GM23338 (cell line): ENCODE measurements at regions not wholly inside any gene's neighbourhood (a gene's known extent, or its start where the extent isn't known, plus 50 kb on each side); places are given as distances from the start of the nearest gene placed in this dataset.

Experiments
- CREB1 ChIP-seq: fragments of 250-450 bp; sonication (Bioruptor Pico); IDR thresholded peaks from 2 replicates; pipeline ENCODE4 v1.5.0; 2020; ENCODE audit warnings: low read depth, mild to moderate bottlenecking, moderate library complexity
- CTCF ChIP-seq, 2 experiments: fragments of 200-600 bp in 1 of 2; sonication (generic) in 1 of 2; conservative IDR thresholded peaks; 2 replicates each; pipeline versions ENCODE4 v1.5.1 to v1.6.1; 2016 to 2017; ENCODE audit warnings: antibody characterized with exemption in 2 of 2, low read depth in 2 of 2, mild to moderate bottlenecking in 2 of 2, moderate library complexity in 1 of 2
- EZH2 ChIP-seq: fragments of 200-600 bp; sonication (generic); IDR thresholded peaks from one replicate; pipeline ENCODE4 v1.8.0; 2017; ENCODE audit warnings: antibody characterized with exemption, mild to moderate bottlenecking, low read depth; ENCODE audit not compliant: unreplicated experiment
- EZH2phosphoT487 ChIP-seq: fragments of 200-600 bp; sonication (generic); IDR thresholded peaks from one replicate; pipeline ENCODE4 v1.8.1; 2018; ENCODE audit warnings: antibody characterized with exemption; ENCODE audit not compliant: unreplicated experiment
- JUNB ChIP-seq: IDR thresholded peaks from one replicate; pipeline ENCODE4 v1.6.1; 2016; ENCODE audit warnings: antibody characterized with exemption; ENCODE audit not compliant: unreplicated experiment
- NANOG ChIP-seq: IDR thresholded peaks from 2 replicates; pipeline ENCODE4 v1.6.1; 2016; ENCODE audit warnings: antibody characterized with exemption, borderline replicate concordance
- POLR2AphosphoS5 ChIP-seq: IDR thresholded peaks from 2 replicates; pipeline ENCODE4 v1.6.1; 2016; ENCODE audit warnings: antibody characterized with exemption, low read depth
- STAT1 ChIP-seq: IDR thresholded peaks from one replicate; pipeline ENCODE4 v1.6.1; 2016; ENCODE audit warnings: antibody characterized with exemption; ENCODE audit not compliant: unreplicated experiment
- ZNF331 ChIP-seq: fragments of 250-450 bp; sonication (Bioruptor Pico); IDR thresholded peaks from 2 replicates; pipeline ENCODE4 v1.5.0; 2020; ENCODE audit warnings: low read depth, mild to moderate bottlenecking, moderate library complexity
- TF ChIP-seq, protein P1 (sequence below): IDR thresholded peaks from 2 replicates; pipeline ENCODE4 v1.6.1; 2016; ENCODE audit warnings: antibody characterized with exemption
- TF ChIP-seq, protein P2 (sequence below): IDR thresholded peaks from one replicate; pipeline ENCODE4 v1.6.1; 2018; ENCODE audit warnings: antibody characterized with exemption; ENCODE audit not compliant: unreplicated experiment
- TF ChIP-seq, protein P3 (sequence below): fragments of 250-450 bp; sonication (Bioruptor Pico); IDR thresholded peaks from 2 replicates; pipeline ENCODE4 v1.5.0; 2020; ENCODE audit warnings: mild to moderate bottlenecking, moderate library complexity

- TF ChIP-seq CTCF (conservative IDR thresholded peaks at IDR 0.05; ENCODE audit: low read depth in 2 of 2) (peak; percentile 34 to 61), EZH2 (no peak), POLR2AphosphoS5 (no peak), NANOG (no peak), JUNB (no peak), EZH2phosphoT487 (no peak), ZNF331 (CRISPR knock-in tag) (no peak), CREB1 (CRISPR knock-in tag) (no peak), STAT1 (no peak)
- TF ChIP-seq, protein P1, sequence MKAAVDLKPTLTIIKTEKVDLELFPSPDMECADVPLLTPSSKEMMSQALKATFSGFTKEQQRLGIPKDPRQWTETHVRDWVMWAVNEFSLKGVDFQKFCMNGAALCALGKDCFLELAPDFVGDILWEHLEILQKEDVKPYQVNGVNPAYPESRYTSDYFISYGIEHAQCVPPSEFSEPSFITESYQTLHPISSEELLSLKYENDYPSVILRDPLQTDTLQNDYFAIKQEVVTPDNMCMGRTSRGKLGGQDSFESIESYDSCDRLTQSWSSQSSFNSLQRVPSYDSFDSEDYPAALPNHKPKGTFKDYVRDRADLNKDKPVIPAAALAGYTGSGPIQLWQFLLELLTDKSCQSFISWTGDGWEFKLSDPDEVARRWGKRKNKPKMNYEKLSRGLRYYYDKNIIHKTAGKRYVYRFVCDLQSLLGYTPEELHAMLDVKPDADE, result no peak
- TF ChIP-seq, protein P2, sequence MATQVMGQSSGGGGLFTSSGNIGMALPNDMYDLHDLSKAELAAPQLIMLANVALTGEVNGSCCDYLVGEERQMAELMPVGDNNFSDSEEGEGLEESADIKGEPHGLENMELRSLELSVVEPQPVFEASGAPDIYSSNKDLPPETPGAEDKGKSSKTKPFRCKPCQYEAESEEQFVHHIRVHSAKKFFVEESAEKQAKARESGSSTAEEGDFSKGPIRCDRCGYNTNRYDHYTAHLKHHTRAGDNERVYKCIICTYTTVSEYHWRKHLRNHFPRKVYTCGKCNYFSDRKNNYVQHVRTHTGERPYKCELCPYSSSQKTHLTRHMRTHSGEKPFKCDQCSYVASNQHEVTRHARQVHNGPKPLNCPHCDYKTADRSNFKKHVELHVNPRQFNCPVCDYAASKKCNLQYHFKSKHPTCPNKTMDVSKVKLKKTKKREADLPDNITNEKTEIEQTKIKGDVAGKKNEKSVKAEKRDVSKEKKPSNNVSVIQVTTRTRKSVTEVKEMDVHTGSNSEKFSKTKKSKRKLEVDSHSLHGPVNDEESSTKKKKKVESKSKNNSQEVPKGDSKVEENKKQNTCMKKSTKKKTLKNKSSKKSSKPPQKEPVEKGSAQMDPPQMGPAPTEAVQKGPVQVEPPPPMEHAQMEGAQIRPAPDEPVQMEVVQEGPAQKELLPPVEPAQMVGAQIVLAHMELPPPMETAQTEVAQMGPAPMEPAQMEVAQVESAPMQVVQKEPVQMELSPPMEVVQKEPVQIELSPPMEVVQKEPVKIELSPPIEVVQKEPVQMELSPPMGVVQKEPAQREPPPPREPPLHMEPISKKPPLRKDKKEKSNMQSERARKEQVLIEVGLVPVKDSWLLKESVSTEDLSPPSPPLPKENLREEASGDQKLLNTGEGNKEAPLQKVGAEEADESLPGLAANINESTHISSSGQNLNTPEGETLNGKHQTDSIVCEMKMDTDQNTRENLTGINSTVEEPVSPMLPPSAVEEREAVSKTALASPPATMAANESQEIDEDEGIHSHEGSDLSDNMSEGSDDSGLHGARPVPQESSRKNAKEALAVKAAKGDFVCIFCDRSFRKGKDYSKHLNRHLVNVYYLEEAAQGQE, result no peak
- TF ChIP-seq, protein P3, sequence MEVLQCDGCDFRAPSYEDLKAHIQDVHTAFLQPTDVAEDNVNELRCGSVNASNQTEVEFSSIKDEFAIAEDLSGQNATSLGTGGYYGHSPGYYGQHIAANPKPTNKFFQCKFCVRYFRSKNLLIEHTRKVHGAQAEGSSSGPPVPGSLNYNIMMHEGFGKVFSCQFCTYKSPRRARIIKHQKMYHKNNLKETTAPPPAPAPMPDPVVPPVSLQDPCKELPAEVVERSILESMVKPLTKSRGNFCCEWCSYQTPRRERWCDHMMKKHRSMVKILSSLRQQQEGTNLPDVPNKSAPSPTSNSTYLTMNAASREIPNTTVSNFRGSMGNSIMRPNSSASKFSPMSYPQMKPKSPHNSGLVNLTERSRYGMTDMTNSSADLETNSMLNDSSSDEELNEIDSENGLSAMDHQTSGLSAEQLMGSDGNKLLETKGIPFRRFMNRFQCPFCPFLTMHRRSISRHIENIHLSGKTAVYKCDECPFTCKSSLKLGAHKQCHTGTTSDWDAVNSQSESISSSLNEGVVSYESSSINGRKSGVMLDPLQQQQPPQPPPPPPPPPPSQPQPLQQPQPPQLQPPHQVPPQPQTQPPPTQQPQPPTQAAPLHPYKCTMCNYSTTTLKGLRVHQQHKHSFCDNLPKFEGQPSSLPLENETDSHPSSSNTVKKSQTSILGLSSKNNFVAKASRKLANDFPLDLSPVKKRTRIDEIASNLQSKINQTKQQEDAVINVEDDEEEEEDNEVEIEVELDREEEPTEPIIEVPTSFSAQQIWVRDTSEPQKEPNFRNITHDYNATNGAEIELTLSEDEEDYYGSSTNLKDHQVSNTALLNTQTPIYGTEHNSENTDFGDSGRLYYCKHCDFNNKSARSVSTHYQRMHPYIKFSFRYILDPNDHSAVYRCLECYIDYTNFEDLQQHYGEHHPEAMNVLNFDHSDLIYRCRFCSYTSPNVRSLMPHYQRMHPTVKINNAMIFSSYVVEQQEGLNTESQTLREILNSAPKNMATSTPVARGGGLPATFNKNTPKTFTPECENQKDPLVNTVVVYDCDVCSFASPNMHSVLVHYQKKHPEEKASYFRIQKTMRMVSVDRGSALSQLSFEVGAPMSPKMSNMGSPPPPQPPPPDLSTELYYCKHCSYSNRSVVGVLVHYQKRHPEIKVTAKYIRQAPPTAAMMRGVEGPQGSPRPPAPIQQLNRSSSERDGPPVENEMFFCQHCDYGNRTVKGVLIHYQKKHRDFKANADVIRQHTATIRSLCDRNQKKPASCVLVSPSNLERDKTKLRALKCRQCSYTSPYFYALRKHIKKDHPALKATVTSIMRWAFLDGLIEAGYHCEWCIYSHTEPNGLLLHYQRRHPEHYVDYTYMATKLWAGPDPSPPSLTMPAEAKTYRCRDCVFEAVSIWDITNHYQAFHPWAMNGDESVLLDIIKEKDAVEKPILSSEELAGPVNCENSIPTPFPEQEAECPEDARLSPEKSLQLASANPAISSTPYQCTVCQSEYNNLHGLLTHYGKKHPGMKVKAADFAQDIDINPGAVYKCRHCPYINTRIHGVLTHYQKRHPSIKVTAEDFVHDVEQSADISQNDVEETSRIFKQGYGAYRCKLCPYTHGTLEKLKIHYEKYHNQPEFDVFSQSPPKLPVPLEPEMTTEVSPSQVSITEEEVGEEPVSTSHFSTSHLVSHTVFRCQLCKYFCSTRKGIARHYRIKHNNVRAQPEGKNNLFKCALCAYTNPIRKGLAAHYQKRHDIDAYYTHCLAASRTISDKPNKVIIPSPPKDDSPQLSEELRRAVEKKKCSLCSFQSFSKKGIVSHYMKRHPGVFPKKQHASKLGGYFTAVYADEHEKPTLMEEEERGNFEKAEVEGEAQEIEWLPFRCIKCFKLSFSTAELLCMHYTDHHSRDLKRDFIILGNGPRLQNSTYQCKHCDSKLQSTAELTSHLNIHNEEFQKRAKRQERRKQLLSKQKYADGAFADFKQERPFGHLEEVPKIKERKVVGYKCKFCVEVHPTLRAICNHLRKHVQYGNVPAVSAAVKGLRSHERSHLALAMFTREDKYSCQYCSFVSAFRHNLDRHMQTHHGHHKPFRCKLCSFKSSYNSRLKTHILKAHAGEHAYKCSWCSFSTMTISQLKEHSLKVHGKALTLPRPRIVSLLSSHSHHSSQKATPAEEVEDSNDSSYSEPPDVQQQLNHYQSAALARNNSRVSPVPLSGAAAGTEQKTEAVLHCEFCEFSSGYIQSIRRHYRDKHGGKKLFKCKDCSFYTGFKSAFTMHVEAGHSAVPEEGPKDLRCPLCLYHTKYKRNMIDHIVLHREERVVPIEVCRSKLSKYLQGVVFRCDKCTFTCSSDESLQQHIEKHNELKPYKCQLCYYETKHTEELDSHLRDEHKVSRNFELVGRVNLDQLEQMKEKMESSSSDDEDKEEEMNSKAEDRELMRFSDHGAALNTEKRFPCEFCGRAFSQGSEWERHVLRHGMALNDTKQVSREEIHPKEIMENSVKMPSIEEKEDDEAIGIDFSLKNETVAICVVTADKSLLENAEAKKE, result no peak
These were observed 67.4 kb upstream of the FBRSL1 start for GRCh38 chr12:132422381-132423043.
